ENCODE measurements at regions not wholly inside any gene's neighbourhood (a gene's known extent, or its start where the extent isn't known, plus 50 kb on each side); places are given as distances from the start of the nearest gene placed in this dataset.

DNA sequence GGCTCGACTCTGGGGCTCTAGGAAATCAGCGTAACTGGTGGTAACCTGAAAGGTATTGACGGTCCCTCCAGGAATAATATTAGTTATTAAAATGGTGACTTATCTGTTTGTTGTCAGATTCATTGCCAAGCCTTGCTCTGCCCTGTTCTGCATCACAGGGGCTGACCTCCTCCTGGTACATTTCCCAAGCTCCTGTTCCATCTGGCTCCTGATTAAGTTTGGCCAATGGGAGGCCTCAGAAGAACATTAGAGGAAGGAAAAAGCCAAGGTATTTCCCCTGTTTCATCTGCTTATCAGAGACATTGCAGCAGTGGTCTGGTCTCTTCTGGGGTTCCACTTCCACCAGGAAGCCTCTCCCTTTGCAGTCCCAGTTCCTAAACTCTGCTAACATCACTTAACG lies 527.0 kb downstream of the TNS1 start (continued):
- TF ChIP-seq, protein P1, sequence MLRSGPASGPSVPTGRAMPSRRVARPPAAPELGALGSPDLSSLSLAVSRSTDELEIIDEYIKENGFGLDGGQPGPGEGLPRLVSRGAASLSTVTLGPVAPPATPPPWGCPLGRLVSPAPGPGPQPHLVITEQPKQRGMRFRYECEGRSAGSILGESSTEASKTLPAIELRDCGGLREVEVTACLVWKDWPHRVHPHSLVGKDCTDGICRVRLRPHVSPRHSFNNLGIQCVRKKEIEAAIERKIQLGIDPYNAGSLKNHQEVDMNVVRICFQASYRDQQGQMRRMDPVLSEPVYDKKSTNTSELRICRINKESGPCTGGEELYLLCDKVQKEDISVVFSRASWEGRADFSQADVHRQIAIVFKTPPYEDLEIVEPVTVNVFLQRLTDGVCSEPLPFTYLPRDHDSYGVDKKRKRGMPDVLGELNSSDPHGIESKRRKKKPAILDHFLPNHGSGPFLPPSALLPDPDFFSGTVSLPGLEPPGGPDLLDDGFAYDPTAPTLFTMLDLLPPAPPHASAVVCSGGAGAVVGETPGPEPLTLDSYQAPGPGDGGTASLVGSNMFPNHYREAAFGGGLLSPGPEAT (IDR thresholded peaks at IDR 0.05; ENCODE audit: low read depth) = no peak
- no peak for TF ChIP-seq ESRRA (IDR thresholded peaks at IDR 0.05; ENCODE audit: low read length)

DNA sequence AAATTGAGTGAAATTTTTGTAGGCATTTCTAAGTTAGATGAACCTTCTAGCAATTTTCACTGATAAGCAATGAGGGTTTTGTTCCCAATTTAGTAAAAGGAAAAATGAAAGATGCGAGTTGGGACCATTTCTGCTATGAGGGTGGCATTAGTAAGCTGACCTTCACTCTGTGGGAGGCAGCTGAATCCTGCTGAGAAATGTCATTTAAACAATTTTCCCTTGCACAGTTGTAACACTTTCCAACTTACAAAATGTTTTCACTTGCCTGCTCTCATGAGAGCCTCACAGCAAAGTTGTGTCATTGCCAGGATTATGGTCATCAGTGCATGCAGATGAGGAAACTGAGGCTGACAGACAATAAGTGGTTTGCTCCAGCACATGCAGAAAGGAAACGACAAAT lies 527.7 kb downstream of the TNS1 start:
- no peaks in the 10 kb centered on the region for H3K9me3 ChIP-seq (replicated peaks; ENCODE audit: control insufficient read depth, insufficient read depth, low read length)
- intact Hi-C loops (cut with micrococcal nuclease; ENCODE audit: unreplicated experiment) = no loop called here
- no TSS peak for BruUV-seq (replicated peaks)
- no peaks in the 10 kb centered on the region for H3K79me2 ChIP-seq (ENCODE audit: control insufficient read depth, insufficient read depth, low read length)
- SMC1A ChIA-PET (ENCODE audit: uncharacterized antibody, unreplicated experiment) = no interaction called here
- H3K4me3 ChIP-seq = no peak overlapping the region
- DNase-seq (ENCODE audit: low read depth, low spot score) = no peak
- no peak overlapping the region for H3K27ac ChIP-seq (ENCODE audit: control insufficient read depth, insufficient read depth)
- POLR2A ChIA-PET = no interaction called here
- no peak overlapping the region for H3K4me2 ChIP-seq (ENCODE audit: control insufficient read depth, insufficient read depth)
- CTCF ChIA-PET = no interaction called here
- ATAC-seq = no peak
- no peaks in the 10 kb centered on the region for H4K20me1 ChIP-seq (ENCODE audit: control insufficient read depth, insufficient read depth)
- RAD21 ChIA-PET (ENCODE audit: unreplicated experiment) = no interaction called here
- H2AFZ ChIP-seq (ENCODE audit: control insufficient read depth, low read depth, low read length) = no peak overlapping the region
- 17% methylated on average over 2 of the region's 2 CpGs for WGBS (ENCODE audit: insufficient coverage, insufficient replicate concordance, low lambda C conversion rate, missing lambda C conversion rate)
- in situ Hi-C loops (cut with MboI) = no loop called here
- H3K9ac ChIP-seq (ENCODE audit: control insufficient read depth, insufficient read depth, low read length) = no peak overlapping the region
- no peak for FAIRE-seq
- no peaks in the 10 kb centered on the region for H3K36me3 ChIP-seq (ENCODE audit: control insufficient read depth in 2 of 2, insufficient read depth in 2 of 2, low read length in 1 of 2)
- no peaks in the 10 kb centered on the region for H3K4me1 ChIP-seq (ENCODE audit: control insufficient read depth, insufficient read depth, low read length)
- no peaks in the 10 kb centered on the region; a peak in 2 of 4 replicates for H3K27me3 ChIP-seq (replicated peaks in 1 of 2; ENCODE audit: control insufficient read depth in 2 of 2, insufficient read depth in 2 of 2, low read length in 1 of 2)
- TF ChIP-seq TAF1 (IDR thresholded peaks at IDR 0.05; ENCODE audit: borderline replicate concordance, low read depth, low read length) (no peak), HDGF (IDR thresholded peaks at IDR 0.05) (no peak), RUNX3 (IDR thresholded peaks at IDR 0.05; ENCODE audit: low read length) (no peak), CREB1 (IDR thresholded peaks at IDR 0.05; ENCODE audit: low read depth) (no peak), ZNF384 (IDR thresholded peaks at IDR 0.05; ENCODE audit: borderline replicate concordance, low read depth, low read length) (no peak), EGR1 (IDR thresholded peaks at IDR 0.05; ENCODE audit: borderline replicate concordance in 1 of 2, low read depth in 2 of 2, low read length in 2 of 2) (no peak), YY1 (IDR thresholded peaks at IDR 0.05; ENCODE audit: low read depth, low read length) (no peak), NBN (IDR thresholded peaks at IDR 0.05) (no peak), CHD2 (IDR thresholded peaks at IDR 0.05; ENCODE audit: borderline replicate concordance, low read depth, low read length) (no peak), SUPT20H (IDR thresholded peaks at IDR 0.05; ENCODE audit: borderline replicate concordance, control insufficient read depth, low read depth, low read length) (no peak), SMARCA5 (IDR thresholded peaks at IDR 0.05) (no peak), WRNIP1 (IDR thresholded peaks at IDR 0.05; ENCODE audit: borderline replicate concordance, low read depth, low read length) (no peak)
- TF ChIP-seq, protein P2, sequence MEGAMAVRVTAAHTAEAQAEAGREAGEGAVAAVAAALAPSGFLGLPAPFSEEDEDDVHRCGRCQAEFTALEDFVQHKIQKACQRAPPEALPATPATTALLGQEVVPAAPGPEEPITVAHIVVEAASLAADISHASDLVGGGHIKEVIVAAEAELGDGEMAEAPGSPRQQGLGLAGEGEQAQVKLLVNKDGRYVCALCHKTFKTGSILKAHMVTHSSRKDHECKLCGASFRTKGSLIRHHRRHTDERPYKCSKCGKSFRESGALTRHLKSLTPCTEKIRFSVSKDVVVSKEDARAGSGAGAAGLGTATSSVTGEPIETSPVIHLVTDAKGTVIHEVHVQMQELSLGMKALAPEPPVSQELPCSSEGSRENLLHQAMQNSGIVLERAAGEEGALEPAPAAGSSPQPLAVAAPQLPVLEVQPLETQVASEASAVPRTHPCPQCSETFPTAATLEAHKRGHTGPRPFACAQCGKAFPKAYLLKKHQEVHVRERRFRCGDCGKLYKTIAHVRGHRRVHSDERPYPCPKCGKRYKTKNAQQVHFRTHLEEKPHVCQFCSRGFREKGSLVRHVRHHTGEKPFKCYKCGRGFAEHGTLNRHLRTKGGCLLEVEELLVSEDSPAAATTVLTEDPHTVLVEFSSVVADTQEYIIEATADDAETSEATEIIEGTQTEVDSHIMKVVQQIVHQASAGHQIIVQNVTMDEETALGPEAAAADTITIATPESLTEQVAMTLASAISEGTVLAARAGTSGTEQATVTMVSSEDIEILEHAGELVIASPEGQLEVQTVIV (IDR thresholded peaks at IDR 0.05; ENCODE audit: borderline replicate concordance, partially characterized antibody) = no peak
- TF ChIP-seq, protein P3, sequence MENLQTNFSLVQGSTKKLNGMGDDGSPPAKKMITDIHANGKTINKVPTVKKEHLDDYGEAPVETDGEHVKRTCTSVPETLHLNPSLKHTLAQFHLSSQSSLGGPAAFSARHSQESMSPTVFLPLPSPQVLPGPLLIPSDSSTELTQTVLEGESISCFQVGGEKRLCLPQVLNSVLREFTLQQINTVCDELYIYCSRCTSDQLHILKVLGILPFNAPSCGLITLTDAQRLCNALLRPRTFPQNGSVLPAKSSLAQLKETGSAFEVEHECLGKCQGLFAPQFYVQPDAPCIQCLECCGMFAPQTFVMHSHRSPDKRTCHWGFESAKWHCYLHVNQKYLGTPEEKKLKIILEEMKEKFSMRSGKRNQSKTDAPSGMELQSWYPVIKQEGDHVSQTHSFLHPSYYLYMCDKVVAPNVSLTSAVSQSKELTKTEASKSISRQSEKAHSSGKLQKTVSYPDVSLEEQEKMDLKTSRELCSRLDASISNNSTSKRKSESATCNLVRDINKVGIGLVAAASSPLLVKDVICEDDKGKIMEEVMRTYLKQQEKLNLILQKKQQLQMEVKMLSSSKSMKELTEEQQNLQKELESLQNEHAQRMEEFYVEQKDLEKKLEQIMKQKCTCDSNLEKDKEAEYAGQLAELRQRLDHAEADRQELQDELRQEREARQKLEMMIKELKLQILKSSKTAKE (IDR thresholded peaks at IDR 0.05; ENCODE audit: low read depth, poor library complexity, severe bottlenecking) = no peak
- TF ChIP-seq, protein P4, sequence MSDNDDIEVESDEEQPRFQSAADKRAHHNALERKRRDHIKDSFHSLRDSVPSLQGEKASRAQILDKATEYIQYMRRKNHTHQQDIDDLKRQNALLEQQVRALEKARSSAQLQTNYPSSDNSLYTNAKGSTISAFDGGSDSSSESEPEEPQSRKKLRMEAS (IDR thresholded peaks at IDR 0.05; ENCODE audit: low read depth, low read length) = no peak
- TF ChIP-seq, protein P5, sequence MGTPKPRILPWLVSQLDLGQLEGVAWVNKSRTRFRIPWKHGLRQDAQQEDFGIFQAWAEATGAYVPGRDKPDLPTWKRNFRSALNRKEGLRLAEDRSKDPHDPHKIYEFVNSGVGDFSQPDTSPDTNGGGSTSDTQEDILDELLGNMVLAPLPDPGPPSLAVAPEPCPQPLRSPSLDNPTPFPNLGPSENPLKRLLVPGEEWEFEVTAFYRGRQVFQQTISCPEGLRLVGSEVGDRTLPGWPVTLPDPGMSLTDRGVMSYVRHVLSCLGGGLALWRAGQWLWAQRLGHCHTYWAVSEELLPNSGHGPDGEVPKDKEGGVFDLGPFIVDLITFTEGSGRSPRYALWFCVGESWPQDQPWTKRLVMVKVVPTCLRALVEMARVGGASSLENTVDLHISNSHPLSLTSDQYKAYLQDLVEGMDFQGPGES (IDR thresholded peaks at IDR 0.05) = no peak

All from GM12878 (cell line).